ENCODE measurements at regions not wholly inside any gene's neighbourhood (a gene's known extent, or its start where the extent isn't known, plus 50 kb on each side); places are given as distances from the start of the nearest gene placed in this dataset.

DNA sequence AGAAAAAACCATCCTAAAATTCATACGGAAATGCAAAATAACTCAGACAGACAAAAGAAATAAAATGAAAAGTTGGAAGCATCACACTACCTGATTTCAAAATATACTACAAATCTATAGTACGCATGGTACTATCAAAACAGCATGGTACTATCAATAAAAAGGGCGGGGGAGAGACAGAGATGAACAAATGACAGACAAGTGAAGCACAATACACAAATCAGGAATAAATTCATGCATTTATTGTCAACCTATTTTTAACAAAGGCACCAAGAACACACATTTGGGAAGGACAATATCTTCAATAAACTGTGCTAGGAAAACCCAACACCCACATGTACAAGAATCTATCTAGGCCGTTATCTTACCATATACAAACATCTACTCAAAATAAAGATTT lies 207.4 kb upstream of the WSB1 start:
- TF ChIP-seq, protein P1, sequence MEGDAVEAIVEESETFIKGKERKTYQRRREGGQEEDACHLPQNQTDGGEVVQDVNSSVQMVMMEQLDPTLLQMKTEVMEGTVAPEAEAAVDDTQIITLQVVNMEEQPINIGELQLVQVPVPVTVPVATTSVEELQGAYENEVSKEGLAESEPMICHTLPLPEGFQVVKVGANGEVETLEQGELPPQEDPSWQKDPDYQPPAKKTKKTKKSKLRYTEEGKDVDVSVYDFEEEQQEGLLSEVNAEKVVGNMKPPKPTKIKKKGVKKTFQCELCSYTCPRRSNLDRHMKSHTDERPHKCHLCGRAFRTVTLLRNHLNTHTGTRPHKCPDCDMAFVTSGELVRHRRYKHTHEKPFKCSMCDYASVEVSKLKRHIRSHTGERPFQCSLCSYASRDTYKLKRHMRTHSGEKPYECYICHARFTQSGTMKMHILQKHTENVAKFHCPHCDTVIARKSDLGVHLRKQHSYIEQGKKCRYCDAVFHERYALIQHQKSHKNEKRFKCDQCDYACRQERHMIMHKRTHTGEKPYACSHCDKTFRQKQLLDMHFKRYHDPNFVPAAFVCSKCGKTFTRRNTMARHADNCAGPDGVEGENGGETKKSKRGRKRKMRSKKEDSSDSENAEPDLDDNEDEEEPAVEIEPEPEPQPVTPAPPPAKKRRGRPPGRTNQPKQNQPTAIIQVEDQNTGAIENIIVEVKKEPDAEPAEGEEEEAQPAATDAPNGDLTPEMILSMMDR (IDR thresholded peaks at IDR 0.05; ENCODE audit: low read depth, low read length, poor library complexity, severe bottlenecking): no peak
- TF ChIP-seq EZH2phosphoT487 (IDR thresholded peaks at IDR 0.05; ENCODE audit: borderline replicate concordance, low read length): no peak
